GM12878 (cell line): ENCODE measurements at regions not wholly inside any gene's neighbourhood (a gene's known extent, or its start where the extent isn't known, plus 50 kb on each side); places are given as distances from the start of the nearest gene placed in this dataset.

ENCODE experiments used
- CHD4 ChIP-seq: fragments of 200-600 bp; sonication (generic); IDR thresholded peaks from 2 replicates; pipeline ENCODE4 v1.6.1; 2016; ENCODE audit warnings: mild to moderate bottlenecking
- E2F4 ChIP-seq: IDR thresholded peaks from 2 replicates; pipeline ENCODE4 v1.6.1; 2012; ENCODE audit warnings: low read depth, low read length, improper control_type of control experiment
- EGR1 ChIP-seq, 2 experiments: IDR thresholded peaks; 1 replicate in 1 of 2; 2 replicates in 1 of 2; pipeline ENCODE4 v1.6.1; 2011 to 2012; ENCODE audit warnings: low read depth in 2 of 2, low read length in 2 of 2, borderline replicate concordance in 1 of 2, mild to moderate bottlenecking in 1 of 2, moderate library complexity in 1 of 2
- HDGF ChIP-seq: fragments of 450-650 bp; IDR thresholded peaks from 2 replicates; pipeline ENCODE4 v1.6.1; 2016; ENCODE audit warnings: antibody characterized with exemption
- IRF3 ChIP-seq: fragments of 450-650 bp; IDR thresholded peaks from 2 replicates; pipeline ENCODE4 v1.6.1; 2014; ENCODE audit warnings: mild to moderate bottlenecking
- PBX3 ChIP-seq: IDR thresholded peaks from 2 replicates; pipeline ENCODE4 v1.6.1; 2011; ENCODE audit warnings: mild to moderate bottlenecking, low read depth, low read length, moderate library complexity; ENCODE audit not compliant: insufficient replicate concordance
- PRDM15 ChIP-seq: fragments of 450-650 bp; formaldehyde crosslinking; IDR thresholded peaks from 2 replicates; pipeline ENCODE4 v1.4.0; 2020; ENCODE audit warnings: mild to moderate bottlenecking, moderate library complexity
- RB1 ChIP-seq: fragments of 450-650 bp; formaldehyde crosslinking; IDR thresholded peaks from 2 replicates; pipeline ENCODE4 v1.6.1; 2017; ENCODE audit warnings: mild to moderate bottlenecking, borderline replicate concordance
- WRNIP1 ChIP-seq: IDR thresholded peaks from 2 replicates; pipeline ENCODE4 v1.6.1; 2011; ENCODE audit warnings: low read depth, low read length, improper control_type of control experiment, borderline replicate concordance
- ZBTB4 ChIP-seq: fragments of 450-650 bp; formaldehyde crosslinking; IDR thresholded peaks from 2 replicates; pipeline ENCODE4 v1.4.0; 2022; ENCODE audit warnings: mild to moderate bottlenecking, moderate library complexity
- ZNF274 ChIP-seq: IDR thresholded peaks from one replicate; pipeline ENCODE4 v1.8.0; 2011; ENCODE audit not compliant: insufficient read length, insufficient read depth
- ZNF384 ChIP-seq: IDR thresholded peaks from 2 replicates; pipeline ENCODE4 v1.6.1; 2012; ENCODE audit warnings: low read depth, mild to moderate bottlenecking, low read length, improper control_type of control experiment, borderline replicate concordance
- ZSCAN29 ChIP-seq: fragments of 450-650 bp; IDR thresholded peaks from 2 replicates; pipeline ENCODE4 v1.6.1; 2017; ENCODE audit warnings: mild to moderate bottlenecking, moderate library complexity

- no peak for TF ChIP-seq HDGF
- no peak for TF ChIP-seq ZSCAN29
- TF ChIP-seq ZNF384 = no peak
- no peak for TF ChIP-seq WRNIP1
- TF ChIP-seq E2F4 = no peak
- no peak for TF ChIP-seq RB1
- no peak for TF ChIP-seq PBX3
- no peak for TF ChIP-seq IRF3
- no peak for TF ChIP-seq ZBTB4 (CRISPR knock-in tag)
- no peak for TF ChIP-seq PRDM15 (CRISPR knock-in tag)
- TF ChIP-seq ZNF274 = no peak
- no peak for TF ChIP-seq CHD4
- TF ChIP-seq EGR1 (IDR thresholded peaks at IDR 0.05; ENCODE audit: borderline replicate concordance in 1 of 2, low read depth in 2 of 2, low read length in 2 of 2) = no peak
Observed at GRCh38 chr2:176978921-176979320, 233.7 kb upstream of the HNRNPA3 start (continued).
